Right lobe of liver (tissue), 6 donors: ENCODE measurements at regions not wholly inside any gene's neighbourhood (a gene's known extent, or its start where the extent isn't known, plus 50 kb on each side); places are given as distances from the start of the nearest gene placed in this dataset.
A peak's percentile ranks its signal among the peaks of the same experiment; 100 is the strongest.
"Not testable (repeated sequence)": the region's sequence is repeated elsewhere in the genome, so short reads cannot be mapped to it uniquely, and the experiment has no call there.

Experiments
- ATAC-seq, 4 donors: fragments of 200-7000 bp; cut with Tn5 transposase; one replicate each; pipeline ENCODE4 v1.9.1; 2020; ENCODE audit warnings: mild to moderate bottlenecking in 4 of 4, moderate library complexity in 4 of 4
- DNase-seq, 3 donors: peaks; one replicate each; pipeline ENCODE4 v3.0.0-alpha.2; 2020
- H3K27ac ChIP-seq, 3 donors: fragments of 200-600 bp; one replicate each; pipeline ENCODE4 v1.8.0; 2022
- H3K27me3 ChIP-seq, 2 donors: fragments of 200-600 bp; one replicate each; pipeline ENCODE4 v1.8.0; 2022
- H3K36me3 ChIP-seq, 4 donors: fragments of 200-600 bp; sonication (generic) in 1 of 4; one replicate each; pipeline versions ENCODE4 v1.5.1 to v1.8.0; 2017 to 2022; ENCODE audit warnings: control low read depth in 1 of 4
- H3K4me1 ChIP-seq, 4 donors: fragments of 200-600 bp; sonication (generic) in 1 of 4; one replicate each; pipeline versions ENCODE4 v1.5.1 to v1.8.0; 2017 to 2022; ENCODE audit warnings: control low read depth in 1 of 4
- H3K4me3 ChIP-seq, 3 donors: fragments of 200-600 bp; one replicate each; pipeline ENCODE4 v1.8.0; 2022
- H3K9me3 ChIP-seq, 4 donors: fragments of 200-600 bp; sonication (generic) in 1 of 4; one replicate each; pipeline versions ENCODE4 v1.5.1 to v1.8.0; 2017 to 2022; ENCODE audit warnings: control low read depth in 1 of 4
- CTCF ChIP-seq, 4 donors: fragments of 200-600 bp in 3 of 4; fragments of 450-650 bp in 1 of 4; IDR thresholded peaks; one replicate each; pipeline versions ENCODE4 v1.5.1 to v1.8.0; 2016 to 2022; ENCODE audit warnings: antibody characterized with exemption in 4 of 4, mild to moderate bottlenecking in 2 of 4
- POLR2A ChIP-seq: fragments of 450-650 bp; IDR thresholded peaks from one replicate; pipeline ENCODE4 v1.6.1; 2017; ENCODE audit warnings: antibody characterized with exemption, mild to moderate bottlenecking
- WGBS: methylation state at CpG from one replicate; pipeline ENCODE4 v1.1.6; 2018; ENCODE audit warnings: low coverage, low lambda C conversion rate; ENCODE audit not compliant: insufficient coverage; ENCODE audit errors: missing lambda C conversion rate; 5-methylcytosine and 5-hydroxymethylcytosine counted together
- intact Hi-C, 2 donors: fragments of 100-400 bp; cut with DNase I; formaldehyde crosslinking; loops; one replicate each; pipeline versions ENCODE4 v1.11.2 to v1.14.1; 2022
- donor health status: DM: no; HTN: yes; CAD: no.
- donor health status: DM: no; HTN: no; CAD: no.
- donor health status: DM: no; HTN: no; CAD: no.
- donor health status: DM: no; HTN: yes; CAD: no.
- donor health status: DM: no; HTN: yes; CAD: no.

- no peaks in the 10 kb centered on the region for H3K27me3 ChIP-seq
Measured at GRCh38 chrX:40530509-40530908, 50.3 kb upstream of the ATP6AP2 start.

GRCh38 chrX:40527543-40527942, 53.2 kb upstream of the ATP6AP2 start:
- H3K4me3 ChIP-seq, result no peak overlapping the region
- intact Hi-C loops, result no loop called here
- H3K27me3 ChIP-seq, result no peaks in the 10 kb centered on the region
- ATAC-seq (no peak), DNase-seq (no peak)
- H3K27ac ChIP-seq, result no peak overlapping the region
- 85% methylated on average over 2 of the region's 3 CpGs for WGBS
- H3K36me3 ChIP-seq, result no peaks in the 10 kb centered on the region
- H3K4me1 ChIP-seq, result no peaks in the 10 kb centered on the region
- no peaks in the 10 kb centered on the region for H3K9me3 ChIP-seq
- no peak for TF ChIP-seq POLR2A
- TF ChIP-seq CTCF (IDR thresholded peaks at IDR 0.05), result no peak

More at GRCh38 chrX:40530509-40530908, 50.3 kb upstream of the ATP6AP2 start:
- TF ChIP-seq POLR2A, result no peak
- TF ChIP-seq CTCF (IDR thresholded peaks at IDR 0.05), result no peak
- Histone ChIP-seq H3K27ac (no peak overlapping the region), H3K4me1 (no peaks in the 10 kb centered on the region), H3K4me3 (no peak overlapping the region), H3K36me3 (no peaks in the 10 kb centered on the region), H3K9me3 (no peaks in the 10 kb centered on the region)
- intact Hi-C loops, result no loop called here
- ATAC-seq, result no peak
- 55% methylated on average over 2 of the region's 2 CpGs for WGBS
- no peak for DNase-seq

GRCh38 chrX:40526412-40526811, 54.4 kb upstream of the ATP6AP2 start:
- Histone ChIP-seq H3K9me3 (no peaks in the 10 kb centered on the region), H3K27ac (no peak overlapping the region), H3K4me3 (no peak overlapping the region), H3K4me1 (no peaks in the 10 kb centered on the region), H3K36me3 (no peaks in the 10 kb centered on the region), H3K27me3 (no peaks in the 10 kb centered on the region)
- intact Hi-C loops, result no loop called here
- ATAC-seq (no peak), DNase-seq (no peak)
- WGBS, result 57% methylated on average over 2 of the region's 2 CpGs
- TF ChIP-seq CTCF (IDR thresholded peaks at IDR 0.05) (no peak), POLR2A (no peak)

GRCh38 chrX:40525901-40526300, 54.9 kb upstream of the ATP6AP2 start:
- ATAC-seq, H3K4me3 ChIP-seq, H3K9me3 ChIP-seq, H3K36me3 ChIP-seq, H3K27ac ChIP-seq, H3K27me3 ChIP-seq, H3K4me1 ChIP-seq, intact Hi-C loops, DNase-seq: not testable (repeated sequence)
- WGBS, result no CpG with 5 or more reads among the region's 1 CpG

- ATAC-seq, result peak in 2 of 4 donors; percentile 38 to 58
- no peak overlapping the region for H3K4me3 ChIP-seq
- TF ChIP-seq POLR2A (no peak), CTCF (IDR thresholded peaks at IDR 0.05) (peak in 2 of 4 donors; percentile 9 to 39)
- intact Hi-C loops, result no loop called here
- H3K9me3 ChIP-seq, result no peaks in the 10 kb centered on the region
- no peaks in the 10 kb centered on the region for H3K4me1 ChIP-seq
- DNase-seq, result no peak
- H3K27me3 ChIP-seq, result no peaks in the 10 kb centered on the region
- no peak overlapping the region for H3K27ac ChIP-seq
- no peaks in the 10 kb centered on the region for H3K36me3 ChIP-seq
- no CpG with 5 or more reads among the region's 1 CpG for WGBS
Measured at GRCh38 chrX:40524423-40524822, 56.3 kb upstream of the ATP6AP2 start.
